SIG-M5 treated with dmso at 0.1 percent for 504 hours (cell line): ENCODE measurements at regions not wholly inside any gene's neighbourhood (a gene's known extent, or its start where the extent isn't known, plus 50 kb on each side); places are given as distances from the start of the nearest gene placed in this dataset.

ENCODE experiments used
- DNase-seq: peaks from one replicate; lab custom pipeline; 2025; ENCODE audit not compliant: unreplicated experiment; lab: John Stamatoyannopoulos, UW

DNA sequence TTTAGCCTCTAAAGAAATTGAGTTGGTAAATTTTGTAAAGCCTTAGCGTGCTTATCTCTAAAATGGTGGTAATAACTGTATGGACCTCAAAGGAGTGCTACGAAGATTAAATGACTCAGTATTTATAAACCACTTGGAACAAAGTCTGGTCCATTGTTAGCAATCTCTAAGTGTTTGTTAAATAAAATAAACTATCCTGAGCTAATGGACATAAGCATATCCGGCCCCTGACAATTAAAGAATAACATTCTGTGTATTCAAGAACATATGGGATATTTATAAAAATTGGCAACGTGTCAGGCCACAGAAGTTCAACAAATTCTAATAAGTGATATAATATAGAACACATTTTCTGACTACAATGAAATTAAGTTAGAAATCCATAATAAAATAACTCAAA lies 71.0 kb downstream of the MYEOV start:
- no peak for DNase-seq

GRCh38 chr11:69365558-69365957 lies 71.6 kb downstream of the MYEOV start:
- no peak for DNase-seq

- no peak for DNase-seq
Observed at GRCh38 chr11:69366591-69366990, 72.6 kb downstream of the MYEOV start.

DNA sequence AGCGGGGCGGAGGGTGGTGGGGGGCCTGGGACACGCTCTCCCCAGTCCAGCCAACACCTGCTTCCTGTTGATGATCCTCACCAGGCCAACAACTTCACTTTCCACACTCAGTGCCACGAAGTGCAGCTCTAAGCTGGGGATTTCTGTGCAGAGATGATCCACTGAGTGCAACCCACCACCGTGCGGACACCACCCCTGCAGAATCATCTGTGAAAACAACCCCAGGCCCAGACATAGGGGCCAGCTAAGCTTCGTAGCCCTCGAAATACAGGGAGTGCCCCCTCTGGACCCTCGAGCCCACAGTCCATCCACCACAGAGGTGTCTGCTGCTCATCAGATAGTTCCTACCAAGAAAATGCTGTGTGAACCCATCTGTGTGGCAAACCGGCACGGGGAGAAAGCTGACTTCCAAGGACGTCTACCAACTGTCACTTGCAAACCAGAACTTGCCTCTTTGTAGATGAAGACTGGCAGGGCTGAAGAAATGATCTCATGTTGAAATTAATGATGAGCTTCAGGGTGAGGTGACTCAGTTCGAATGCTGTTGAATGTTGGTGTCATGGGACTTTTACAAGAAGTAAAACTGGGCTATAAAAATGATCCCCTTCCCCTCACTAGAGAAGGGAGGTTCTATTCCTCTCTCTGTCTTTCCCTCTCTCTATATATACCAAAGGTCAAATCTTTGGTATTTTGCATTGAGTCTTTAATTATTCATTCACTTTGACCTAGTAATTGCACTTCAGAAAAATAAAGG lies 73.4 kb downstream of the MYEOV start:
- no peak for DNase-seq

DNA sequence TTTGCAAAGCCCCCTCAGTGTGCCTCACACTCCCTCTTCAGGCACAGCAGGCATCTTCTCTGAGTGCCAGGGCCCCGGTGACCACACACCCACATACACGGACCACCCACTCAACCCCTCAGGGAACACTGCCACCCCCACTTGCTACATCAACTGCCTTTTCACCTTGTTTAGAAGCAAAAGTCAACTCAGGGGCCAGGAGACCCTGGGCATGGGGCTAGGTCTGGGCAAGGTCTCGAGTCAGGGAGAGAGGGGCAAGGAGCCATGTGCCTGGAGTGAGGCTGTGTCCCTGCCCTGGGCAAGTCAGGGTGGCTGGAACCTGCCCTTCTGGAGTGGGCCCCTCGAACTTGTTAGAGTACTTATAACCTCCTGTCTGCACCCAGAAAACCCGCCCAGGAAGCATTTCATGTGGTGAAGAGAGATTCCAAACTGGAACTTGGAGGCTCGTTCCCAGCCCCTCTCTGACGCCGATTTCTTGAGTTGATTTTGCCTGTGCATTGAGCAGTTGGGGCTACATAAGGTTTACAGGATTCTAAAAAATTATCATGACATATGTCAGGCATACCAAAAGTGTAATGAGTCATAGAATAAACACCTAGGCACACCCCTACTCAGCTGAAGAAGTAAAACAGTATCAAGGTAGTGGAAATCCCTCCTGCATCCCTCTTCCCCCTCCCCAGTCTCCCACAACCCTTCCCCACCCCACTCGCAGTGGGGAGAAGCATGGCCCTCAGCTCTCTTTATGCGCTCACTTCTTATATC lies 74.3 kb downstream of the MYEOV start:
- DNase-seq, result no peak

DNA sequence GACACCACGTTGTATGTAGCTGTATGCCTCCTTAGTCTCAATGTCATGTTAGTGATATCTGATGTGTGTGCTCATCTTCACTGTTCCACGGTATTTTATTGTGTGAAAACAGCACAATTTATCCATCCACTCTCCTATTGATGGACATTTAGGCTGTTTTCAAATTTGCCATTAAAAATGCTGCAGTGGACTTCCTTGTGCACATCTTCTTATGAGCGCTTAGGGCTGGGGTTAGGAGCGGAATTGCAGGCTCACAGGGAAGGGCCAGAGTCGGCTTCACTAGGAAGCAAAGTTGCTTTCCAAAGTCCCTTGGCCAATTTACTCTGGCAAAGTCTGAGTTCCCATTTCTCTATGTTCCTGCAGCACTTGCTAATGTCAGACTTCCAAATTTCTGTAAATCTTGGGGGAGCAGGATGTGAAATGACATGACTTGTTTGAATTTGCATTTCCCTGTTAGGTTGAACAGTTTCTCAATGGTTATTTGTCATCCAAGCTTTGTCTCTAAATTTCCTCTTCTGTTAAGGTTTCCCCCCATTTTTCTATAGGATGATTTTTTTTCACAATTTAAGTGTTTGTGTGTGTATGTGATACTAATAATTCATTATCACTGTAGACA lies 75.4 kb downstream of the MYEOV start:
- DNase-seq, result no peak

GRCh38 chr11:69369945-69370344 lies 76.0 kb downstream of the MYEOV start:
- DNase-seq, result no peak

DNA sequence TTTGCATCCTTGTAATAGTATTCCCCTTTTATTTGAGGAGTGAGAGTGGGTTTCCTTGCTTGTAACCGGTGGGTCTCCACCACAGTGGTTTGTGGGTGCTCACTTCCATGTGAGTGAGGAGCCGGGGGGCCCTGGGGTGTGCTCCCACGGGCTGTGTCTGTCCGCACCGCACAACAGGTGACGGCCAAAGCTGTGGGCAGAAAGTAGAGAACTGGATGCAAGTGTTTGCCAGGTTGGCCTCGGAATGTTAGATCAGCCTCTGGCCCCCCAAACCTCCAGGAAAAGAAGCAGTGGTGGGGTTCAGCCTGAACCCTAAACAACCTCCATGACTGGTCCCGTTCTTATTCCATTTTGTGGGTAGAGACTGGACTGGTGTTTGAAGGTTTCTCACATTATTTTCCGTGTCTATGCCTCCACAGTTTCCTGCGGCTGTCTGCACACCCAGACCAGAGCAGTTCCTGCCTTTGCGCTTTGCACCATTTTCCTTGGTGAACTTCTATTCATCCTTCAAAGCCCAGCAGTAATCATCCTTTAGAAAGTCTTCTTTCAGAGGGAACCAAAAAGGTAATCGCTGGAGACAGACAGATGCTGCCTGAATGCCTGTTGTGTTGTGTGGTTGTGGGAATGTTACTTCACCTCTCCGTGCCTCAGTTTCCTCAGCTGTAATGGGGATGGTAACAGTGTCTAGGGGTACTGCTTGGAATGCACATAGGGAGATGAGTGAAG lies 77.2 kb downstream of the MYEOV start:
- no peak for DNase-seq

DNA sequence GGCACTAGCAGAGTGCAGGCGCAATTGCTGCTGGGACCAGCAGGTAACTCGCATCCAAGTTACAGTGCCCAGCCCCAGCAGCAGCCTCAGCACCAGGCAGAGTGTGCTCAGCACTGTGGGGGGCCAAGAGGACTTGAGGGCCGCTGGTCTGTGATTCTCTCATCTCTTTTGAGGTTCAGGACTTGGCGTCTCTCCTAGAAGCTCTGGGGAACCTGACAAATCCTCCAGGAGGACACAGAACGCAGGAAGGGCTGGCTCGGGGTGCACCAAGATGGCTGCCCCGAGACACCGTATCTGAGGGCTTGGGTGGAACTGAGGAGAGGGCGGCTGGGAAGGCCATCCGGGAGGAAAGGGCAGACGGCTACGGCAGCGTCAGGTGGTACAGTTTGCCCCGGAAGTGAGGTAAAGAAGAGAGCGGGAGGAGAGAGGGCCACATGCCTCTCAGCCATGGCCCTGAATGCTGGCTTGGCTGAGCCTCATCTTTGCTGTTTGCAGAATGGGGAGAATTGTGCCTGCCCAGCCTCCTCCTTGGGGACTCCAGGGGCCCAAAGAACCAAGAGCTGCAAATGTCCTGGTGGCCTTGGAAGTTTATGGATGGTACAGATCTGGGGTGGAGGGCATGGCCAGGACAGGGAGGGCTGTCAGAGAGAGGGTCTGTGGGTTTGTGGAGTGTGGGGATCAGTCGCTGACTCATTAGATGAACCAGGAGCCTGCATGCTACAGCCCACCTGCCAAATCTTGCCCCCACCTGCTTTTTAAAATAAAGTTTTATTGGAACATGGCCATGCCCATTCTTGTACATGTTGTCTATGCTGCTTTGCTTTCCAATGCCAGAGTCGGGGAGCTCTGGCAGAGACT lies 78.0 kb downstream of the MYEOV start:
- DNase-seq, result no peak

GRCh38 chr11:69372589-69373250 lies 78.8 kb downstream of the MYEOV start:
- no peak for DNase-seq

GRCh38 chr11:69373251-69373635 lies 79.3 kb downstream of the MYEOV start:
- no peak for DNase-seq

DNA sequence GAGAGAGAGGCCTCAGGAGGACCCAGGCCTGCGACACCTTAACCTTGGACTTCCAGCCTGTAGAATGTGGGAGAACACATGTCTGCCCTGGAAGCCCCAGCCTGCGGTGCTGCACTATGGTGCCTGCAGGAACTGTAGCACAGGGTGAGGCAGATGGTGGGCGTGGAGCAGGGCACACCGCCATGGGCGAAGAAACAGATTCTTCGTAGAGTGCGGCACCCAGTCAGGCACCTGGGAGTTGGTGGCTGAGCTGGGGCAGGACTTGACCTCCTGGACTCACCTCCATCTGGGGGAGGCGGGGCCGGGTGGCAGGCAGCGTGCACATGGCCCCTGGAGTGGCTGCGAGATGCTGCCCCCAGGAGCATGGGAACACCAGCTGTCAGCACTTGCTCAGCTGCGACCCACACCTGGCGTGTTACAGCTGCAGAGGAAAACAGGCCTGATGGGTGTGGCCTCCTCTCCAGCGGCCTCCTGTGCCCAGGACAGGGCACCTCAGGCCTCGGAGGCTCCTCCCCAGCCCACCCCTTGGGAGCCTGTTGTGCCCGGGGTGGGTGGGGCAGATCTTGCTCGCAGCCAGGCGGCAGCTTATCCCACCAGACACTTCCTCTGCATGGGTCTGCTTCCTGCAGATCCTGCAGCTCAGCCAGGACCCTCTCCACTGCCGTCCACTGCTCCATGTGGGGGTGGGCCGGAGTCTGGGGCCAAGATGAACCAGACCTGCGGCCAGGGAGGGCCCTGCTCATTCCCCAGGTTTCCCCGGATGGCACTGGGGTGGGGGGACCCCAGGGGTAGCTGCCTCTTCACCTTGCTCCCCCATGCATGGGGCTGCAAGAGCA lies 80.4 kb downstream of the MYEOV start:
- no peak for DNase-seq

GRCh38 chr11:69374946-69375310 lies 81.0 kb downstream of the MYEOV start:
- no peak for DNase-seq

GRCh38 chr11:69375316-69376154 lies 81.6 kb downstream of the MYEOV start:
- DNase-seq, result no peak

DNA sequence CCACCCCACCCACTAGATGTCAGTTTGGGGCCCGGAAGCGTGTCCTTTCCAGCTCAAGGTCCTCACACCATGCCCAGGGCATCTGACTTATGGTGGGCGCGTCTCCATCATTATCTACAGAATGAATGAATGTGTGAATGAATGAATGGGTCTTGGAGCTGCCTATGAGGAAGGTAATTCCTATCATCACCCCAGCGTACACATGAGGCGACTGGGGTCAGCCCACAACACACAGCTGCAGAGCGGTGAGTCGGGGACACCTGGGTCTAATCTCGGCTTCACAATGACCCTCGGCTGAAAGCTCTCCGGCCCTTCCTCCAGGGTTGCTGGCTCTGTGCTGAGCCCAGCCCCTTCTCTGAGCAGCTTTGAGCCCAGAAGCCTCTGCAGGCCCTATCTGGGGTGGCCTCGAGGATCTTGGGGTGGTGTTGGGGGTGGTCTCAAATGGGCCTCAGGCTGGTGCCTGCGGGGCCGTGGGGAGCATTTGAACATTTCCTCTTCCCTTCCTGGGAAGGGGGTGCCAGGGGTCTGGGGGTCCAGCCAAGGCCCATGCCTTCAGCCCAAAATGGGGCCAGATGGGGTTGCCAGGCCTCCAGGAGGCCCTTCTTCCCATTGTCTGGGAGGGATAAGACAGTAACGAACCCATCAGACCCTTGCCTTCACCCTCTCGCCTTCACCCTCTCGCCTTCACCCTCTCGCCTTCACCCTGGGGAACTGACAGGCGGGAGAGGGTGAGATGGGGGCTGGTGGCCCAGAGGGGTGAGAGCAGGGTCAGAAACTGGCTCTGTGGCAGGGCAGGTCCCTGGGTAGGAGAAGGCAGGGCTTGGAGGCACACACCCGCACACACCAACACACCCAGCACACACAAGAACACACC lies 82.4 kb downstream of the MYEOV start:
- no peak for DNase-seq

DNA sequence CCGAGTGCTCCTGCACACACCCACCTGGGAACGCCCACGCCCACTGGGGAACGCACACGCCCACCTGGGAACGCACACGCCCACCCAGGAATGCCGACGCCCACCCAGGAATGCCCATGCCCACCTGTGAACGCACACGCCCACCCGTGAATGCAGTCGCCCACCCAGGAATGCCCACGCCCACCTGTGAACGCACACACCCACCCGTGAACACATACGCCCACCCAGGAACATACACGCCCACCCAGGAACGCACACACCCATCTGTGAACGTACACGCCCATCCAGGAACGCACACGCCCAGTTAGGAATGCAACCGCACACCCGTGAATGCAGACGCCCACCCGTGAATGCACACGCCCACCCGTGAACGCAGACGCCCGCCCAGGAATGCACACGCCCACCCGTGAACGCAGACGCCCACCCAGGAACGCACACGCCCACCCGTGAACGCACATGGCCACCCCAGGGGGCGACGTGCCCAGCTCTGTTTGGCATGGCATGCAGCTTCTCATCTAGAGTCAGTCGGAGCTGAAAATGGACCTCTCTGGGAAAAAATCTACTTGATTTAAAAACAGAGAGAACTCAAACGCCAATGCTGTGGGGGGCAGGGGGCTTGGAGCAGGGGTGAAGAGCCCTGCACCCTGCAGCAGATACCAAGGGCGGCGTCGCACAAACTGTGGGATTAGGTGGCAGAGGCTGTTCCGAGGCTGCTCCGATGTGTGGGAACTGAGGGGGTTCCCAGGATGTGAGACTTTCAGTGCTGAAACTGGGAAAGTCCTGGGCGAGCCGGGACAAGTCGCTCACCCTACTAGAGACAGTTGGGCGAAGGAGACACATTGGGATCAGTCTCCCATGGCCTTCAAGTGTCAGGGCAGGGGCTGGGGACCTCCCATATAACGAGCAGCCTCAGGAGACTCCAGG lies 83.3 kb downstream of the MYEOV start:
- no peak for DNase-seq
